ENCODE measurements at regions not wholly inside any gene's neighbourhood (a gene's known extent, or its start where the extent isn't known, plus 50 kb on each side); places are given as distances from the start of the nearest gene placed in this dataset.

GRCh38 chr4:110682311-110682710, 59.4 kb upstream of the PITX2 start:
- Histone ChIP-seq H3K27me3 (ENCODE audit: control insufficient read depth, insufficient read depth, low read length) (no peaks in the 10 kb centered on the region), H3K36me3 (ENCODE audit: control insufficient read depth, insufficient read depth, low read length) (no peaks in the 10 kb centered on the region), H3K4me3 (ENCODE audit: low read depth, low read length) (no peak overlapping the region)
- CTCF ChIA-PET = no interaction called here
- TF ChIP-seq, protein P1, sequence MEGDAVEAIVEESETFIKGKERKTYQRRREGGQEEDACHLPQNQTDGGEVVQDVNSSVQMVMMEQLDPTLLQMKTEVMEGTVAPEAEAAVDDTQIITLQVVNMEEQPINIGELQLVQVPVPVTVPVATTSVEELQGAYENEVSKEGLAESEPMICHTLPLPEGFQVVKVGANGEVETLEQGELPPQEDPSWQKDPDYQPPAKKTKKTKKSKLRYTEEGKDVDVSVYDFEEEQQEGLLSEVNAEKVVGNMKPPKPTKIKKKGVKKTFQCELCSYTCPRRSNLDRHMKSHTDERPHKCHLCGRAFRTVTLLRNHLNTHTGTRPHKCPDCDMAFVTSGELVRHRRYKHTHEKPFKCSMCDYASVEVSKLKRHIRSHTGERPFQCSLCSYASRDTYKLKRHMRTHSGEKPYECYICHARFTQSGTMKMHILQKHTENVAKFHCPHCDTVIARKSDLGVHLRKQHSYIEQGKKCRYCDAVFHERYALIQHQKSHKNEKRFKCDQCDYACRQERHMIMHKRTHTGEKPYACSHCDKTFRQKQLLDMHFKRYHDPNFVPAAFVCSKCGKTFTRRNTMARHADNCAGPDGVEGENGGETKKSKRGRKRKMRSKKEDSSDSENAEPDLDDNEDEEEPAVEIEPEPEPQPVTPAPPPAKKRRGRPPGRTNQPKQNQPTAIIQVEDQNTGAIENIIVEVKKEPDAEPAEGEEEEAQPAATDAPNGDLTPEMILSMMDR (IDR thresholded peaks at IDR 0.05; ENCODE audit: insufficient read depth, low read depth, low read length) = no peak
- no peak for DNase-seq (ENCODE audit: low read depth)
- POLR2A ChIA-PET = no interaction called here

- Histone ChIP-seq H3K27me3 (ENCODE audit: control insufficient read depth, insufficient read depth, low read length) (no peaks in the 10 kb centered on the region), H3K4me3 (ENCODE audit: low read depth, low read length) (no peak overlapping the region), H3K36me3 (ENCODE audit: control insufficient read depth, insufficient read depth, low read length) (no peaks in the 10 kb centered on the region)
- no peak for DNase-seq (ENCODE audit: low read depth)
- ChIA-PET POLR2A (no interaction called here), CTCF (no interaction called here)
- TF ChIP-seq, protein P1 (IDR thresholded peaks at IDR 0.05; ENCODE audit: insufficient read depth, low read depth, low read length) = no peak
Observed at GRCh38 chr4:110683601-110684000, 60.7 kb upstream of the PITX2 start.

DNA sequence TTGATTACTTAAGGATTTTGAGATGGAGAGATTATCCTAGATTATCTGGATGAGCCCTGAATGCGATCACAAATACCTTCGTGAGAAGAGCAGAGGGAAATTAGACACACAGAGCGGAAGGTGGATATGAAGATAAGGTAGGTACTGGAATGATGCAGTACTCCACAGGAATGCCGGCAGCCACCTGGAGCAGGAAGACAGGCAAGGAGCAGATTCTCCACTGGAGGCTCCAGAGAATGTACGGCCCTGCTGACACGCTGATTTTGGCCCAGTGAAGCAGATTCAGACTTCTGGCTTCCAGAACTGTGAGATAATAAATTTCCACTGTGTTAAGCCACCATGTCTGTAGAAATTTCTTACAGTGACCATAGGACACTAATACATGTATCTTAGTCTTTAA, 79.4 kb upstream of the PITX2 start:
- ChIA-PET POLR2A (no interaction called here), CTCF (no interaction called here)
- Histone ChIP-seq H3K36me3 (ENCODE audit: control insufficient read depth, insufficient read depth, low read length) (no peaks in the 10 kb centered on the region), H3K4me3 (ENCODE audit: low read depth, low read length) (no peak overlapping the region), H3K27me3 (ENCODE audit: control insufficient read depth, insufficient read depth, low read length) (no peaks in the 10 kb centered on the region)
- TF ChIP-seq, protein P1 (IDR thresholded peaks at IDR 0.05; ENCODE audit: insufficient read depth, low read depth, low read length) = no peak
- DNase-seq (ENCODE audit: low read depth) = no peak

GRCh38 chr4:110704748-110705439, 82.0 kb upstream of the PITX2 start:
- CTCF ChIA-PET = no interaction called here
- no peak for DNase-seq (ENCODE audit: low read depth)
- POLR2A ChIA-PET = no interaction called here
- Histone ChIP-seq H3K27me3 (ENCODE audit: control insufficient read depth, insufficient read depth, low read length) (no peaks in the 10 kb centered on the region), H3K36me3 (ENCODE audit: control insufficient read depth, insufficient read depth, low read length) (no peaks in the 10 kb centered on the region), H3K4me3 (ENCODE audit: low read depth, low read length) (no peak overlapping the region)
- TF ChIP-seq, protein P1 (IDR thresholded peaks at IDR 0.05; ENCODE audit: insufficient read depth, low read depth, low read length) = no peak

- no peak overlapping the region for H3K4me3 ChIP-seq (ENCODE audit: low read depth, low read length)
Observed at GRCh38 chr4:110705440-110705782, 82.5 kb upstream of the PITX2 start.

More at GRCh38 chr4:110705440-110705782, 82.5 kb upstream of the PITX2 start:
- no peak for DNase-seq (ENCODE audit: low read depth)
- CTCF ChIA-PET = no interaction called here
- H3K27me3 ChIP-seq (ENCODE audit: control insufficient read depth, insufficient read depth, low read length) = no peaks in the 10 kb centered on the region
- TF ChIP-seq, protein P1 (IDR thresholded peaks at IDR 0.05; ENCODE audit: insufficient read depth, low read depth, low read length) = no peak
- no peaks in the 10 kb centered on the region for H3K36me3 ChIP-seq (ENCODE audit: control insufficient read depth, insufficient read depth, low read length)
- POLR2A ChIA-PET = no interaction called here
